Right lobe of liver (tissue), 6 donors: ENCODE measurements at regions not wholly inside any gene's neighbourhood (a gene's known extent, or its start where the extent isn't known, plus 50 kb on each side); places are given as distances from the start of the nearest gene placed in this dataset.

ENCODE experiments used
- ATAC-seq, 4 donors: fragments of 200-7000 bp; cut with Tn5 transposase; one replicate each; pipeline ENCODE4 v1.9.1; 2020; ENCODE audit warnings: mild to moderate bottlenecking in 4 of 4, moderate library complexity in 4 of 4
- DNase-seq, 3 donors: peaks; one replicate each; pipeline ENCODE4 v3.0.0-alpha.2; 2020
- H3K27ac ChIP-seq, 3 donors: fragments of 200-600 bp; one replicate each; pipeline ENCODE4 v1.8.0; 2022
- H3K27me3 ChIP-seq, 2 donors: fragments of 200-600 bp; one replicate each; pipeline ENCODE4 v1.8.0; 2022
- H3K36me3 ChIP-seq, 4 donors: fragments of 200-600 bp; sonication (generic) in 1 of 4; one replicate each; pipeline versions ENCODE4 v1.5.1 to v1.8.0; 2017 to 2022; ENCODE audit warnings: control low read depth in 1 of 4
- H3K4me1 ChIP-seq, 4 donors: fragments of 200-600 bp; sonication (generic) in 1 of 4; one replicate each; pipeline versions ENCODE4 v1.5.1 to v1.8.0; 2017 to 2022; ENCODE audit warnings: control low read depth in 1 of 4
- H3K4me3 ChIP-seq, 3 donors: fragments of 200-600 bp; one replicate each; pipeline ENCODE4 v1.8.0; 2022
- H3K9me3 ChIP-seq, 4 donors: fragments of 200-600 bp; sonication (generic) in 1 of 4; one replicate each; pipeline versions ENCODE4 v1.5.1 to v1.8.0; 2017 to 2022; ENCODE audit warnings: control low read depth in 1 of 4
- POLR2A ChIP-seq: fragments of 450-650 bp; IDR thresholded peaks from one replicate; pipeline ENCODE4 v1.6.1; 2017; ENCODE audit warnings: antibody characterized with exemption, mild to moderate bottlenecking
- WGBS: methylation state at CpG from one replicate; pipeline ENCODE4 v1.1.6; 2018; ENCODE audit warnings: low coverage, low lambda C conversion rate; ENCODE audit not compliant: insufficient coverage; ENCODE audit errors: missing lambda C conversion rate; 5-methylcytosine and 5-hydroxymethylcytosine counted together
- intact Hi-C, 2 donors: fragments of 100-400 bp; cut with DNase I; formaldehyde crosslinking; loops; one replicate each; pipeline versions ENCODE4 v1.11.2 to v1.14.1; 2022
- TF ChIP-seq, protein P1 (sequence below), 4 donors: fragments of 200-600 bp in 3 of 4; fragments of 450-650 bp in 1 of 4; IDR thresholded peaks; one replicate each; pipeline versions ENCODE4 v1.5.1 to v1.8.0; 2016 to 2022; ENCODE audit warnings: antibody characterized with exemption in 4 of 4, mild to moderate bottlenecking in 2 of 4
- donor health status: DM: no; HTN: yes; CAD: no.
- donor health status: DM: no; HTN: no; CAD: no.
- donor health status: DM: no; HTN: no; CAD: no.
- donor health status: DM: no; HTN: yes; CAD: no.
- donor health status: DM: no; HTN: yes; CAD: no.

DNA sequence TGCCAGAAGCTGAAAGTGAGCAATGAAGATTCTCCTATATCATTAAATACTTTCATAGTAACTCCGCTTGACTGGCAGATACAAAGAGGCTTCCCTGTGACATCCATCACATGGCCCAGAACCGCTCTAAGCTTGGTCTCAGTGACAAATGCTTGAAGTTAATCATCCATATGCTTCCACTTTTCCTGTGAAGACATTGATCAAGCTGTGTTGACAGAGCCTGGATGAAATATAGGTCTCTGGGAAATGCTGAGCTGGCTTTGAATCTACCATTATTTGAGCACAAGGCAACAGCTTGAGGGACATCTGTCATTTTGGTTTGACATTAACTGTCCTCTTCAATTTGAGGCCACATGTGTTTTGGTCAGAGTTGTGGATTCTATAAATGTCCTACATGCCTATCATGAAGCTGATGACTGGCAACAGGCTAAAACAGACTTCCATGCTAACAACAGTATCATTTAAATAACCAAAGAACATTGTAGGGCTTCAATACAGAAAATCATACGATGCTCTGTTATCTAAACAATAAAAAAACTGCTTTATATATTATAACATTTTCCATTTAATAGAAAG, 402.2 kb upstream of the IRAK1BP1 start:
- DNase-seq (no peak), ATAC-seq (no peak)
- intact Hi-C loops = no loop called here
- Histone ChIP-seq H3K4me3 (no peak overlapping the region), H3K27me3 (no peaks in the 10 kb centered on the region), H3K4me1 (no peaks in the 10 kb centered on the region), H3K27ac (no peak overlapping the region), H3K36me3 (no peaks in the 10 kb centered on the region), H3K9me3 (no peaks in the 10 kb centered on the region)
- no peak for TF ChIP-seq POLR2A
- TF ChIP-seq, protein P1, sequence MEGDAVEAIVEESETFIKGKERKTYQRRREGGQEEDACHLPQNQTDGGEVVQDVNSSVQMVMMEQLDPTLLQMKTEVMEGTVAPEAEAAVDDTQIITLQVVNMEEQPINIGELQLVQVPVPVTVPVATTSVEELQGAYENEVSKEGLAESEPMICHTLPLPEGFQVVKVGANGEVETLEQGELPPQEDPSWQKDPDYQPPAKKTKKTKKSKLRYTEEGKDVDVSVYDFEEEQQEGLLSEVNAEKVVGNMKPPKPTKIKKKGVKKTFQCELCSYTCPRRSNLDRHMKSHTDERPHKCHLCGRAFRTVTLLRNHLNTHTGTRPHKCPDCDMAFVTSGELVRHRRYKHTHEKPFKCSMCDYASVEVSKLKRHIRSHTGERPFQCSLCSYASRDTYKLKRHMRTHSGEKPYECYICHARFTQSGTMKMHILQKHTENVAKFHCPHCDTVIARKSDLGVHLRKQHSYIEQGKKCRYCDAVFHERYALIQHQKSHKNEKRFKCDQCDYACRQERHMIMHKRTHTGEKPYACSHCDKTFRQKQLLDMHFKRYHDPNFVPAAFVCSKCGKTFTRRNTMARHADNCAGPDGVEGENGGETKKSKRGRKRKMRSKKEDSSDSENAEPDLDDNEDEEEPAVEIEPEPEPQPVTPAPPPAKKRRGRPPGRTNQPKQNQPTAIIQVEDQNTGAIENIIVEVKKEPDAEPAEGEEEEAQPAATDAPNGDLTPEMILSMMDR (IDR thresholded peaks at IDR 0.05) = no peak
- 43% methylated on average over 3 of the region's 3 CpGs for WGBS

DNA sequence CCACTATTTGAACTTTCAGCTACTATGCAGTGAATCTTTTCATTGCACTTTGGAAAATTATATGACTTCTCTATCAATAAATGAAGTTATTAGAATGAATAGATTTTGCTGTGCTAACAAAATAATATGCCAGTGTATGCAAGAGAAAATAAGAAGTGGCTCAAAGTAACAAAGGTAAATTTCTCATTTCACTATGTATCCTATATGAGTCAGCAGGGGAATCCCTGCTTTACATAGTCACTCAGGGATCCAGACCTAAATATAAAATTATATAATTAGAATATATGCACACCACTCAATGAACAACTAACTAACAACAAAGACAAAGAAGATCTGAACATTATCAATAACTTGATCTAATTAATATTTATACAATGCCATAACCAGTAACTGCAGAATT, 390.8 kb upstream of the IRAK1BP1 start:
- H3K27me3 ChIP-seq = no peaks in the 10 kb centered on the region
- H3K27ac ChIP-seq = no peak overlapping the region
- H3K4me1 ChIP-seq = no peaks in the 10 kb centered on the region
- no peaks in the 10 kb centered on the region for H3K36me3 ChIP-seq
- ATAC-seq (no peak), DNase-seq (no peak)
- no peak overlapping the region for H3K4me3 ChIP-seq
- TF ChIP-seq, protein P1 (IDR thresholded peaks at IDR 0.05) = no peak
- TF ChIP-seq POLR2A = no peak
- no peaks in the 10 kb centered on the region for H3K9me3 ChIP-seq
- intact Hi-C loops = no loop called here

DNA sequence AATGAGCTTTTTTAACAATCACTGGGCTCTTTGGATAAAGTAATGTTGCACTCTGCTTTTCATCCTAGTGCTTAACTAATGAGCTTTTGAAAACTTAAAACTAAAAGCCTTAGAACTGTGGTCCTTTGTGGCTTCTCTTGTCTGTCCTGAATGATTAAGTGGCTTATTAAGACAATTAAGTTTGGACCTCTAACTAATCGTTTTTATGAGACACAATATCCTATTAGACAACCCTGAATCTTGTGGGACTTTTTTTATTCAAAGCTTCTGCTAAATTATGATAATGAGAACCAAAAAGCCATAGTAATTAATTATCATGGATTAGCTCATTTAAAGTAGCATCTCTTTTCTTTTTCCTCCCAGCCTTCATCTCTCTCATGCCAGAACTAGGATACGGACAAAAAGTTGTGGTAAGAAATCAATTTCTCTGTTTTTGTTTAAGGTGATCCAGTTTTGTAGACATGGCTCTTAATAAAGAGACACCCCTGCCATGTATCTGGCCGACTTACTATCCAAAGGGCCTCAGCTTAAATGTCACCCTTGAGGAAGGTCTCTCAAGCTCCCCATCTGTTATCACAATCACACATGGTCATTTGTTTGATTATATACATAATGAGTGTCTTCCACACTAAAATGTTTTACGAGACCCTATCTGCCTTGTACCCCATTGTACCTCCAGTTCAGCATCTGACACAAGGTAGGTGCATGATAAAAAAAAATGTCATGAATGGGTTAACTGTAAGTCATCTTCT, 384.4 kb upstream of the IRAK1BP1 start:
- Histone ChIP-seq H3K27me3 (no peaks in the 10 kb centered on the region), H3K9me3 (no peaks in the 10 kb centered on the region), H3K36me3 (no peaks in the 10 kb centered on the region), H3K27ac (no peak overlapping the region), H3K4me3 (no peak overlapping the region), H3K4me1 (no peaks in the 10 kb centered on the region)
- 53% methylated on average over 4 of the region's 4 CpGs for WGBS
- intact Hi-C loops = no loop called here
- no peak for ATAC-seq
- no peak for TF ChIP-seq POLR2A
- TF ChIP-seq, protein P1 (IDR thresholded peaks at IDR 0.05) = no peak
- no peak for DNase-seq

DNA sequence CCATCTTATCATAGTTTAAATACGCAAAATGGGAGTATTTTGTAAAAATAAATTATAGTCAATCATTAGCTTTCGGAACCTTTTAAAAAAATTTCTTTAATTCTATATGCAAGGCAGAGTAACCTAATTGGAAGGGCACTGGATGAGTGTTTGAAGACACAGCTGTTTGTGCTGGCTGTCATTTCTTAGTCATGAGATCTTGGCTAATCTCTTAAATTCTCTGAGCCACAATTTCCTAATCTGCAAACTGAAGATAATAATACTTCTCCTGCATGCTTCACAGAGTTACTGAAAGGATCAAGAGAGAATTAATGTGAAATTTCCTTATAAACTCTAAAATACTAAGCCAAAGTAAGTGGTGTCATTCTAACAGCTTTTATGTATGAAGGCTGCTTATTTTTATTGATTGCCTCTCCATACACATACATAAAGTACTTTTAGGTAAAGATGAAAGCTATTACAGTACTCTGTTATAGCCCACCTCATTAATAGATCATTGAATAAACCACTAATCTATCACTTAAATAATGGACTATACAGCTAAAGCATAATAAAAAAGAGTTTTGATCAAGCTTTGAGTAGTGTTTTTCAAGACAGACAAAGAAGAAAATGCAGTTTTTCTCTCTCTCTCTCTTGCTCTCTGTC, 383.7 kb upstream of the IRAK1BP1 start:
- intact Hi-C loops = no loop called here
- H3K9me3 ChIP-seq = no peaks in the 10 kb centered on the region
- TF ChIP-seq POLR2A = no peak
- TF ChIP-seq, protein P1 (IDR thresholded peaks at IDR 0.05) = no peak
- 41% methylated on average over 2 of the region's 2 CpGs for WGBS
- no peaks in the 10 kb centered on the region for H3K4me1 ChIP-seq
- H3K27ac ChIP-seq = no peak overlapping the region
- H3K36me3 ChIP-seq = no peaks in the 10 kb centered on the region
- no peaks in the 10 kb centered on the region for H3K27me3 ChIP-seq
- ATAC-seq (no peak), DNase-seq (no peak)
- no peak overlapping the region for H3K4me3 ChIP-seq
